GM23338 (cell line): ENCODE measurements at regions not wholly inside any gene's neighbourhood (a gene's known extent, or its start where the extent isn't known, plus 50 kb on each side); places are given as distances from the start of the nearest gene placed in this dataset.

ENCODE experiments used
- ATAC-seq: fragments of 200-7000 bp; cut with Tn5 transposase; 3 replicates; pipeline ENCODE4 v1.9.1; 2020
- DNase-seq: peaks from one replicate; pipeline ENCODE4 v3.0.0-alpha.2; 2015; ENCODE audit warnings: low spot score
- H2AFZ ChIP-seq: fragments of 200-600 bp; sonication (generic); 2 replicates; pipeline ENCODE4 v1.8.0; 2016; ENCODE audit warnings: antibody characterized with exemption, mild to moderate bottlenecking, moderate library complexity
- H3F3A ChIP-seq: fragments of 200-600 bp; sonication (generic); replicated peaks from 2 replicates; pipeline ENCODE4 v1.8.0; 2017; ENCODE audit warnings: antibody characterized with exemption, mixed run types, low read depth
- H3K27ac ChIP-seq: fragments of 200-600 bp; sonication (generic); 2 replicates; pipeline ENCODE4 v1.6.1; 2016; ENCODE audit warnings: low read depth
- H3K27me3 ChIP-seq: fragments of 200-600 bp; sonication (generic); 2 replicates; pipeline ENCODE4 v1.8.0; 2016; ENCODE audit warnings: mild to moderate bottlenecking, mixed run types, moderate library complexity; ENCODE audit not compliant: insufficient read depth
- H3K36me3 ChIP-seq: fragments of 200-600 bp; sonication (generic); 2 replicates; pipeline ENCODE4 v1.8.0; 2016; ENCODE audit warnings: mild to moderate bottlenecking; ENCODE audit not compliant: insufficient read depth
- H3K4me1 ChIP-seq: fragments of 200-600 bp; sonication (generic); 2 replicates; pipeline ENCODE4 v1.8.0; 2016; ENCODE audit warnings: mild to moderate bottlenecking, moderate library complexity; ENCODE audit not compliant: insufficient read depth
- H3K4me2 ChIP-seq: fragments of 200-600 bp; sonication (generic); 2 replicates; pipeline ENCODE4 v1.7.1; 2017; ENCODE audit warnings: mixed run types
- H3K4me3 ChIP-seq: fragments of 200-600 bp; sonication (generic); 2 replicates; pipeline ENCODE4 v1.6.1; 2016; ENCODE audit warnings: mixed run types
- H3K79me2 ChIP-seq: fragments of 200-600 bp; sonication (generic); replicated peaks from 2 replicates; pipeline ENCODE4 v1.8.0; 2017; ENCODE audit warnings: mild to moderate bottlenecking; ENCODE audit not compliant: insufficient read depth
- H3K9me2 ChIP-seq: fragments of 200-600 bp; sonication (generic); 2 replicates; pipeline ENCODE4 v1.8.0; 2017; ENCODE audit not compliant: insufficient read depth
- H4K20me1 ChIP-seq: fragments of 200-600 bp; sonication (generic); replicated peaks from 2 replicates; pipeline ENCODE4 v1.8.0; 2017; ENCODE audit warnings: mild to moderate bottlenecking; ENCODE audit not compliant: insufficient read depth
- H3K27ac Mint-ChIP-seq: 2 replicates; pipeline ENCODE4 v1.8.0; 2020; ENCODE audit warnings: inconsistent platforms, mild to moderate bottlenecking, moderate library complexity, mixed read lengths
- H3K27me3 Mint-ChIP-seq: 3 replicates; pipeline ENCODE4 v1.8.0; 2022; ENCODE audit warnings: low read depth, mild to moderate bottlenecking, moderate library complexity, mixed read lengths, inconsistent platforms; ENCODE audit not compliant: insufficient read depth, poor library complexity
- H3K36me3 Mint-ChIP-seq: 3 replicates; pipeline ENCODE4 v1.8.0; 2021; ENCODE audit warnings: low read depth, mild to moderate bottlenecking, inconsistent platforms, moderate library complexity, mixed read lengths
- H3K4me1 Mint-ChIP-seq: 3 replicates; pipeline ENCODE4 v1.8.0; 2020; ENCODE audit warnings: mild to moderate bottlenecking, inconsistent platforms, mixed read lengths
- H3K4me3 Mint-ChIP-seq: 3 replicates; pipeline ENCODE4 v1.8.0; 2021; ENCODE audit warnings: moderate library complexity, mild to moderate bottlenecking, inconsistent platforms, mixed read lengths
- H3K9me3 Mint-ChIP-seq: 3 replicates; pipeline ENCODE4 v1.8.0; 2020; ENCODE audit warnings: moderate library complexity, mild to moderate bottlenecking, inconsistent platforms, mixed read lengths
- CREB1 ChIP-seq: fragments of 250-450 bp; sonication (Bioruptor Pico); IDR thresholded peaks from 2 replicates; pipeline ENCODE4 v1.5.0; 2020; ENCODE audit warnings: low read depth, mild to moderate bottlenecking, moderate library complexity
- EZH2 ChIP-seq: fragments of 200-600 bp; sonication (generic); IDR thresholded peaks from one replicate; pipeline ENCODE4 v1.8.0; 2017; ENCODE audit warnings: antibody characterized with exemption, mild to moderate bottlenecking, low read depth; ENCODE audit not compliant: unreplicated experiment
- EZH2phosphoT487 ChIP-seq: fragments of 200-600 bp; sonication (generic); IDR thresholded peaks from one replicate; pipeline ENCODE4 v1.8.1; 2018; ENCODE audit warnings: antibody characterized with exemption; ENCODE audit not compliant: unreplicated experiment
- JUNB ChIP-seq: IDR thresholded peaks from one replicate; pipeline ENCODE4 v1.6.1; 2016; ENCODE audit warnings: antibody characterized with exemption; ENCODE audit not compliant: unreplicated experiment
- NANOG ChIP-seq: IDR thresholded peaks from 2 replicates; pipeline ENCODE4 v1.6.1; 2016; ENCODE audit warnings: antibody characterized with exemption, borderline replicate concordance
- POLR2AphosphoS5 ChIP-seq: IDR thresholded peaks from 2 replicates; pipeline ENCODE4 v1.6.1; 2016; ENCODE audit warnings: antibody characterized with exemption, low read depth
- STAT1 ChIP-seq: IDR thresholded peaks from one replicate; pipeline ENCODE4 v1.6.1; 2016; ENCODE audit warnings: antibody characterized with exemption; ENCODE audit not compliant: unreplicated experiment
- ZNF114 ChIP-seq: fragments of 250-450 bp; sonication (Bioruptor Pico); IDR thresholded peaks from 2 replicates; pipeline ENCODE4 v1.5.0; 2020; ENCODE audit warnings: mild to moderate bottlenecking, moderate library complexity
- ZNF331 ChIP-seq: fragments of 250-450 bp; sonication (Bioruptor Pico); IDR thresholded peaks from 2 replicates; pipeline ENCODE4 v1.5.0; 2020; ENCODE audit warnings: low read depth, mild to moderate bottlenecking, moderate library complexity
- TF ChIP-seq, protein P1 (sequence below): IDR thresholded peaks from one replicate; pipeline ENCODE4 v1.6.1; 2018; ENCODE audit warnings: antibody characterized with exemption; ENCODE audit not compliant: unreplicated experiment
- TF ChIP-seq, protein P2 (sequence below): fragments of 250-450 bp; sonication (Bioruptor Pico); IDR thresholded peaks from 2 replicates; pipeline ENCODE4 v1.5.0; 2020; ENCODE audit warnings: mild to moderate bottlenecking, moderate library complexity
- TF ChIP-seq, protein P3 (sequence below): IDR thresholded peaks from 2 replicates; pipeline ENCODE4 v1.6.1; 2016; ENCODE audit warnings: antibody characterized with exemption
- TF ChIP-seq, protein P4 (sequence below), 2 experiments: fragments of 200-600 bp in 1 of 2; sonication (generic) in 1 of 2; conservative IDR thresholded peaks; 2 replicates each; pipeline versions ENCODE4 v1.5.1 to v1.6.1; 2016 to 2017; ENCODE audit warnings: antibody characterized with exemption in 2 of 2, low read depth in 2 of 2, mild to moderate bottlenecking in 2 of 2, moderate library complexity in 1 of 2

DNA sequence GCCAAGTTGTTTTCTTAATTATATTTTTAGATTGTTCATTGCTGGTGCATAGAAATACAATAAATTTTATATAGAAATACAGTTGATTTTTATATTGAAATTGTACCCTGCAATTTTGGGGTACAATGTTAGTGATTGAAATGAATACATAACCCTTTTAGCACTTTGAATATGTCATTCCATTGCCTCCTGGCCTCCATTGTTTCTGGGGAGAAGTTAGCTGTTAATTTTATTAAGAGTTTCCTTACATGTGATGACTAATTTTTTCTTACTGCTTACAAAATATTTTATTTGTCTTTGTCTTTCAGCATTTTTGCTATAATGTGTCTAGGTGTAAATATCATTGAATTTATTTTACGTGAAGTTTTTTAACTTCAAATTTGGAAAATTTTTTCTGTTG lies 176.5 kb upstream of the DCC start:
- H3K4me2 ChIP-seq, result no peak overlapping the region
- H3K27ac Mint-ChIP-seq, result no peak overlapping the region
- peaks cover 26% of the 10 kb centered on the region; the same call in 2 of the 3 replicates for H3K9me3 Mint-ChIP-seq
- no peak overlapping the region for H2AFZ ChIP-seq
- H3K4me3 ChIP-seq, result no peak overlapping the region
- no peaks in the 10 kb centered on the region for H3K27me3 Mint-ChIP-seq
- no peak overlapping the region for H3K27ac ChIP-seq
- DNase-seq (no peak), ATAC-seq (no peak)
- H3K79me2 ChIP-seq, result no peaks in the 10 kb centered on the region
- H3K4me1 Mint-ChIP-seq, result peaks cover 3% of the 10 kb centered on the region; the same call in 2 of the 3 replicates
- TF ChIP-seq NANOG, result no peak
- TF ChIP-seq ZNF331 (CRISPR knock-in tag), result no peak
- TF ChIP-seq, protein P1, sequence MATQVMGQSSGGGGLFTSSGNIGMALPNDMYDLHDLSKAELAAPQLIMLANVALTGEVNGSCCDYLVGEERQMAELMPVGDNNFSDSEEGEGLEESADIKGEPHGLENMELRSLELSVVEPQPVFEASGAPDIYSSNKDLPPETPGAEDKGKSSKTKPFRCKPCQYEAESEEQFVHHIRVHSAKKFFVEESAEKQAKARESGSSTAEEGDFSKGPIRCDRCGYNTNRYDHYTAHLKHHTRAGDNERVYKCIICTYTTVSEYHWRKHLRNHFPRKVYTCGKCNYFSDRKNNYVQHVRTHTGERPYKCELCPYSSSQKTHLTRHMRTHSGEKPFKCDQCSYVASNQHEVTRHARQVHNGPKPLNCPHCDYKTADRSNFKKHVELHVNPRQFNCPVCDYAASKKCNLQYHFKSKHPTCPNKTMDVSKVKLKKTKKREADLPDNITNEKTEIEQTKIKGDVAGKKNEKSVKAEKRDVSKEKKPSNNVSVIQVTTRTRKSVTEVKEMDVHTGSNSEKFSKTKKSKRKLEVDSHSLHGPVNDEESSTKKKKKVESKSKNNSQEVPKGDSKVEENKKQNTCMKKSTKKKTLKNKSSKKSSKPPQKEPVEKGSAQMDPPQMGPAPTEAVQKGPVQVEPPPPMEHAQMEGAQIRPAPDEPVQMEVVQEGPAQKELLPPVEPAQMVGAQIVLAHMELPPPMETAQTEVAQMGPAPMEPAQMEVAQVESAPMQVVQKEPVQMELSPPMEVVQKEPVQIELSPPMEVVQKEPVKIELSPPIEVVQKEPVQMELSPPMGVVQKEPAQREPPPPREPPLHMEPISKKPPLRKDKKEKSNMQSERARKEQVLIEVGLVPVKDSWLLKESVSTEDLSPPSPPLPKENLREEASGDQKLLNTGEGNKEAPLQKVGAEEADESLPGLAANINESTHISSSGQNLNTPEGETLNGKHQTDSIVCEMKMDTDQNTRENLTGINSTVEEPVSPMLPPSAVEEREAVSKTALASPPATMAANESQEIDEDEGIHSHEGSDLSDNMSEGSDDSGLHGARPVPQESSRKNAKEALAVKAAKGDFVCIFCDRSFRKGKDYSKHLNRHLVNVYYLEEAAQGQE, result no peak
- TF ChIP-seq, protein P2, sequence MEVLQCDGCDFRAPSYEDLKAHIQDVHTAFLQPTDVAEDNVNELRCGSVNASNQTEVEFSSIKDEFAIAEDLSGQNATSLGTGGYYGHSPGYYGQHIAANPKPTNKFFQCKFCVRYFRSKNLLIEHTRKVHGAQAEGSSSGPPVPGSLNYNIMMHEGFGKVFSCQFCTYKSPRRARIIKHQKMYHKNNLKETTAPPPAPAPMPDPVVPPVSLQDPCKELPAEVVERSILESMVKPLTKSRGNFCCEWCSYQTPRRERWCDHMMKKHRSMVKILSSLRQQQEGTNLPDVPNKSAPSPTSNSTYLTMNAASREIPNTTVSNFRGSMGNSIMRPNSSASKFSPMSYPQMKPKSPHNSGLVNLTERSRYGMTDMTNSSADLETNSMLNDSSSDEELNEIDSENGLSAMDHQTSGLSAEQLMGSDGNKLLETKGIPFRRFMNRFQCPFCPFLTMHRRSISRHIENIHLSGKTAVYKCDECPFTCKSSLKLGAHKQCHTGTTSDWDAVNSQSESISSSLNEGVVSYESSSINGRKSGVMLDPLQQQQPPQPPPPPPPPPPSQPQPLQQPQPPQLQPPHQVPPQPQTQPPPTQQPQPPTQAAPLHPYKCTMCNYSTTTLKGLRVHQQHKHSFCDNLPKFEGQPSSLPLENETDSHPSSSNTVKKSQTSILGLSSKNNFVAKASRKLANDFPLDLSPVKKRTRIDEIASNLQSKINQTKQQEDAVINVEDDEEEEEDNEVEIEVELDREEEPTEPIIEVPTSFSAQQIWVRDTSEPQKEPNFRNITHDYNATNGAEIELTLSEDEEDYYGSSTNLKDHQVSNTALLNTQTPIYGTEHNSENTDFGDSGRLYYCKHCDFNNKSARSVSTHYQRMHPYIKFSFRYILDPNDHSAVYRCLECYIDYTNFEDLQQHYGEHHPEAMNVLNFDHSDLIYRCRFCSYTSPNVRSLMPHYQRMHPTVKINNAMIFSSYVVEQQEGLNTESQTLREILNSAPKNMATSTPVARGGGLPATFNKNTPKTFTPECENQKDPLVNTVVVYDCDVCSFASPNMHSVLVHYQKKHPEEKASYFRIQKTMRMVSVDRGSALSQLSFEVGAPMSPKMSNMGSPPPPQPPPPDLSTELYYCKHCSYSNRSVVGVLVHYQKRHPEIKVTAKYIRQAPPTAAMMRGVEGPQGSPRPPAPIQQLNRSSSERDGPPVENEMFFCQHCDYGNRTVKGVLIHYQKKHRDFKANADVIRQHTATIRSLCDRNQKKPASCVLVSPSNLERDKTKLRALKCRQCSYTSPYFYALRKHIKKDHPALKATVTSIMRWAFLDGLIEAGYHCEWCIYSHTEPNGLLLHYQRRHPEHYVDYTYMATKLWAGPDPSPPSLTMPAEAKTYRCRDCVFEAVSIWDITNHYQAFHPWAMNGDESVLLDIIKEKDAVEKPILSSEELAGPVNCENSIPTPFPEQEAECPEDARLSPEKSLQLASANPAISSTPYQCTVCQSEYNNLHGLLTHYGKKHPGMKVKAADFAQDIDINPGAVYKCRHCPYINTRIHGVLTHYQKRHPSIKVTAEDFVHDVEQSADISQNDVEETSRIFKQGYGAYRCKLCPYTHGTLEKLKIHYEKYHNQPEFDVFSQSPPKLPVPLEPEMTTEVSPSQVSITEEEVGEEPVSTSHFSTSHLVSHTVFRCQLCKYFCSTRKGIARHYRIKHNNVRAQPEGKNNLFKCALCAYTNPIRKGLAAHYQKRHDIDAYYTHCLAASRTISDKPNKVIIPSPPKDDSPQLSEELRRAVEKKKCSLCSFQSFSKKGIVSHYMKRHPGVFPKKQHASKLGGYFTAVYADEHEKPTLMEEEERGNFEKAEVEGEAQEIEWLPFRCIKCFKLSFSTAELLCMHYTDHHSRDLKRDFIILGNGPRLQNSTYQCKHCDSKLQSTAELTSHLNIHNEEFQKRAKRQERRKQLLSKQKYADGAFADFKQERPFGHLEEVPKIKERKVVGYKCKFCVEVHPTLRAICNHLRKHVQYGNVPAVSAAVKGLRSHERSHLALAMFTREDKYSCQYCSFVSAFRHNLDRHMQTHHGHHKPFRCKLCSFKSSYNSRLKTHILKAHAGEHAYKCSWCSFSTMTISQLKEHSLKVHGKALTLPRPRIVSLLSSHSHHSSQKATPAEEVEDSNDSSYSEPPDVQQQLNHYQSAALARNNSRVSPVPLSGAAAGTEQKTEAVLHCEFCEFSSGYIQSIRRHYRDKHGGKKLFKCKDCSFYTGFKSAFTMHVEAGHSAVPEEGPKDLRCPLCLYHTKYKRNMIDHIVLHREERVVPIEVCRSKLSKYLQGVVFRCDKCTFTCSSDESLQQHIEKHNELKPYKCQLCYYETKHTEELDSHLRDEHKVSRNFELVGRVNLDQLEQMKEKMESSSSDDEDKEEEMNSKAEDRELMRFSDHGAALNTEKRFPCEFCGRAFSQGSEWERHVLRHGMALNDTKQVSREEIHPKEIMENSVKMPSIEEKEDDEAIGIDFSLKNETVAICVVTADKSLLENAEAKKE (CRISPR knock-in tag), result no peak
- no peak for TF ChIP-seq STAT1
- TF ChIP-seq, protein P3, sequence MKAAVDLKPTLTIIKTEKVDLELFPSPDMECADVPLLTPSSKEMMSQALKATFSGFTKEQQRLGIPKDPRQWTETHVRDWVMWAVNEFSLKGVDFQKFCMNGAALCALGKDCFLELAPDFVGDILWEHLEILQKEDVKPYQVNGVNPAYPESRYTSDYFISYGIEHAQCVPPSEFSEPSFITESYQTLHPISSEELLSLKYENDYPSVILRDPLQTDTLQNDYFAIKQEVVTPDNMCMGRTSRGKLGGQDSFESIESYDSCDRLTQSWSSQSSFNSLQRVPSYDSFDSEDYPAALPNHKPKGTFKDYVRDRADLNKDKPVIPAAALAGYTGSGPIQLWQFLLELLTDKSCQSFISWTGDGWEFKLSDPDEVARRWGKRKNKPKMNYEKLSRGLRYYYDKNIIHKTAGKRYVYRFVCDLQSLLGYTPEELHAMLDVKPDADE, result no peak
- no peak for TF ChIP-seq POLR2AphosphoS5
- TF ChIP-seq JUNB, result no peak
- TF ChIP-seq CREB1 (CRISPR knock-in tag), result no peak
- TF ChIP-seq, protein P4, sequence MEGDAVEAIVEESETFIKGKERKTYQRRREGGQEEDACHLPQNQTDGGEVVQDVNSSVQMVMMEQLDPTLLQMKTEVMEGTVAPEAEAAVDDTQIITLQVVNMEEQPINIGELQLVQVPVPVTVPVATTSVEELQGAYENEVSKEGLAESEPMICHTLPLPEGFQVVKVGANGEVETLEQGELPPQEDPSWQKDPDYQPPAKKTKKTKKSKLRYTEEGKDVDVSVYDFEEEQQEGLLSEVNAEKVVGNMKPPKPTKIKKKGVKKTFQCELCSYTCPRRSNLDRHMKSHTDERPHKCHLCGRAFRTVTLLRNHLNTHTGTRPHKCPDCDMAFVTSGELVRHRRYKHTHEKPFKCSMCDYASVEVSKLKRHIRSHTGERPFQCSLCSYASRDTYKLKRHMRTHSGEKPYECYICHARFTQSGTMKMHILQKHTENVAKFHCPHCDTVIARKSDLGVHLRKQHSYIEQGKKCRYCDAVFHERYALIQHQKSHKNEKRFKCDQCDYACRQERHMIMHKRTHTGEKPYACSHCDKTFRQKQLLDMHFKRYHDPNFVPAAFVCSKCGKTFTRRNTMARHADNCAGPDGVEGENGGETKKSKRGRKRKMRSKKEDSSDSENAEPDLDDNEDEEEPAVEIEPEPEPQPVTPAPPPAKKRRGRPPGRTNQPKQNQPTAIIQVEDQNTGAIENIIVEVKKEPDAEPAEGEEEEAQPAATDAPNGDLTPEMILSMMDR (conservative IDR thresholded peaks at IDR 0.05; ENCODE audit: low read depth in 2 of 2), result no peak
- no peak for TF ChIP-seq ZNF114 (CRISPR knock-in tag)
- no peak for TF ChIP-seq EZH2phosphoT487
- TF ChIP-seq EZH2, result no peak
- H3K9me2 ChIP-seq, result peaks cover 10% of the 10 kb centered on the region; the same call in 1 of the 2 replicates
- H3K27me3 ChIP-seq, result no peaks in the 10 kb centered on the region
- H3K36me3 ChIP-seq, result peaks cover 10% of the 10 kb centered on the region; the same call in 1 of the 2 replicates
- H3K4me3 Mint-ChIP-seq, result no peak overlapping the region
- no peaks in the 10 kb centered on the region for H4K20me1 ChIP-seq
- peaks cover 10% of the 10 kb centered on the region; the same call in 2 of the 3 replicates for H3K36me3 Mint-ChIP-seq
- H3K4me1 ChIP-seq, result no peaks in the 10 kb centered on the region
- no peaks in the 10 kb centered on the region for H3F3A ChIP-seq
